OCI-LY7 (cell line): ENCODE measurements at regions not wholly inside any gene's neighbourhood (a gene's known extent, or its start where the extent isn't known, plus 50 kb on each side); places are given as distances from the start of the nearest gene placed in this dataset.
"Not testable (repeated sequence)": the region's sequence is repeated elsewhere in the genome, so short reads cannot be mapped to it uniquely, and the experiment has no call there.

ENCODE experiments used
- BruUV-seq: library from RNA; stranded (reverse); fragments of 400-500 nt; replicated peaks from 2 replicates; lab custom pipeline; 2021; lab: Mats Ljungman, UMichigan
- CTCF ChIA-PET: fragments of 300-600 bp; sonication (Branson Sonifier 250); formaldehyde crosslinking; loops from one replicate; lab custom pipeline; 2022; ENCODE audit warnings: antibody characterized with exemption; ENCODE audit not compliant: unreplicated experiment; lab: Charles Lee
- POLR2A ChIA-PET: fragments of 300-600 bp; sonication (Branson Sonifier 250); formaldehyde crosslinking; loops from one replicate; lab custom pipeline; 2022; ENCODE audit warnings: antibody characterized with exemption; lab: Charles Lee
- DNase-seq: peaks from one replicate; pipeline ENCODE4 v3.0.0-alpha.2; 2015; ENCODE audit warnings: low spot score
- H2AFZ ChIP-seq: fragments of 200-600 bp; sonication (generic), shearing (Covaris generic); 2 replicates; pipeline ENCODE4 v1.6.1; 2014; ENCODE audit warnings: mild to moderate bottlenecking, antibody characterized with exemption, low read length, moderate library complexity
- H3K27ac ChIP-seq: fragments of 200-600 bp; sonication (generic); 2 replicates; pipeline ENCODE4 v1.5.1; 2014; ENCODE audit warnings: mixed run types, low read depth, mild to moderate bottlenecking, moderate library complexity, low read length, inconsistent platforms; ENCODE audit not compliant: poor library complexity, severe bottlenecking
- H3K36me3 ChIP-seq: fragments of 200-600 bp; sonication (generic); 2 replicates; pipeline ENCODE4 v1.6.1; 2014; ENCODE audit warnings: mild to moderate bottlenecking, antibody characterized with exemption, low read length, moderate library complexity, mixed read lengths; ENCODE audit not compliant: insufficient read depth
- H3K4me1 ChIP-seq: fragments of 200-600 bp; sonication (generic); 2 replicates; pipeline ENCODE4 v1.5.1; 2014; ENCODE audit warnings: mild to moderate bottlenecking, low read length; ENCODE audit not compliant: insufficient read depth, poor library complexity, severe bottlenecking
- H3K4me2 ChIP-seq: fragments of 200-600 bp; sonication (generic); 2 replicates; pipeline ENCODE4 v1.6.1; 2014; ENCODE audit warnings: mild to moderate bottlenecking, low read length
- H3K4me3 ChIP-seq: fragments of 200-600 bp; sonication (generic); 2 replicates; pipeline ENCODE4 v1.5.1; 2014; ENCODE audit warnings: mild to moderate bottlenecking, low read depth, low read length; ENCODE audit not compliant: poor library complexity, severe bottlenecking
- H3K79me2 ChIP-seq: fragments of 200-600 bp; sonication (generic); 2 replicates; pipeline ENCODE4 v1.6.1; 2016; ENCODE audit warnings: low read depth, mild to moderate bottlenecking, low read length, moderate library complexity, mixed read lengths; ENCODE audit not compliant: insufficient read depth
- H3K9me2 ChIP-seq: fragments of 200-600 bp; sonication (generic); 2 replicates; pipeline ENCODE4 v1.6.1; 2016; ENCODE audit warnings: mild to moderate bottlenecking, low read length, mixed read lengths; ENCODE audit not compliant: insufficient read depth
- H3K9me3 ChIP-seq: fragments of 200-600 bp; sonication (generic); 2 replicates; pipeline ENCODE4 v1.6.1; 2014; ENCODE audit warnings: mild to moderate bottlenecking, mixed run types, low read length, mixed read lengths
- H4K20me1 ChIP-seq: fragments of 200-600 bp; sonication (generic); 2 replicates; pipeline ENCODE4 v1.6.1; 2014; ENCODE audit warnings: mild to moderate bottlenecking, antibody characterized with exemption, low read length, moderate library complexity, mixed read lengths; ENCODE audit not compliant: insufficient read depth
- CTCF ChIP-seq: fragments of 200-600 bp; sonication (generic); conservative IDR thresholded peaks from 2 replicates; pipeline ENCODE4 v1.5.1; 2014; ENCODE audit warnings: mild to moderate bottlenecking, antibody characterized with exemption, low read length, moderate library complexity, mixed read lengths
- EZH2phosphoT487 ChIP-seq: fragments of 200-600 bp; sonication (generic); IDR thresholded peaks from 2 replicates; pipeline ENCODE4 v1.6.1; 2018; ENCODE audit warnings: low read depth, borderline replicate concordance, mild to moderate bottlenecking, mixed run types, antibody characterized with exemption, low read length, moderate library complexity, mixed read lengths
- intact Hi-C: fragments of 100-400 bp; cut with micrococcal nuclease; formaldehyde crosslinking; loops from one replicate; pipeline ENCODE4 v1.10.0; 2022; ENCODE audit not compliant: unreplicated experiment

DNA sequence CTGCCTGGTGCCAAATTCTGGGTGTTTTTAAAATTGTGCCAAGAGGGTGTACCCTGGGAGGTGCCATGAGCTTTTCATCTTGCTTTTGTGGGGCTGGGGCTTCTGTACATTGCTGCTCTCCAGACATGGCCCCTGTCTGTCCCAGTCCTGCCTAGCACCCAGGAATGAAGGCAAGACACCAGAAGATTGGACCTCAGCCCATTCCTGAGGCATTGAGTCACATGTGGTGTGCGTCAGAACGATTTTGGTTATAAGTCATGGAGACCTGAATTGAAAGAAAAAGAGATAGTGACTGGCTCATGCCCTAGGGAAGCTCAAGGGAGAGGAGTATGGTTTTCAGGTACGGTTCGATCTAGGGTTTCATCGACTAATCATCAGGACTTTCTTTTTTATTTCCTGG, 493.2 kb downstream of the TYW1 start:
- Histone ChIP-seq H4K20me1 (no peaks in the 10 kb centered on the region), H3K9me2 (no peaks in the 10 kb centered on the region), H3K36me3 (no peaks in the 10 kb centered on the region), H3K27ac (no peak overlapping the region), H3K4me2 (no peak overlapping the region), H3K4me3 (no peak overlapping the region), H3K79me2 (no peaks in the 10 kb centered on the region), H3K9me3 (no peaks in the 10 kb centered on the region), H3K4me1 (no peaks in the 10 kb centered on the region), H2AFZ (no peak overlapping the region)
- CTCF ChIA-PET, result no interaction called here
- POLR2A ChIA-PET, result no interaction called here
- BruUV-seq, result no TSS peak
- no peak for TF ChIP-seq EZH2phosphoT487
- no peak for TF ChIP-seq CTCF
- intact Hi-C loops, result loop anchor here (10.0 kb wide), 1 partner anchor 115 kb away; no protein-coding TSS in a partner anchor
- no peak for DNase-seq

- H3K4me3 ChIP-seq, result no peak overlapping the region
- POLR2A ChIA-PET, result no interaction called here
- no peak overlapping the region for H3K27ac ChIP-seq
- TF ChIP-seq EZH2phosphoT487 (no peak), CTCF (no peak)
- CTCF ChIA-PET, result no interaction called here
- DNase-seq, result no peak
- H3K9me3 ChIP-seq, result no peaks in the 10 kb centered on the region
- no TSS peak for BruUV-seq
- intact Hi-C loops, result no loop called here
- no peak overlapping the region for H3K4me2 ChIP-seq
- H3K36me3 ChIP-seq, result no peaks in the 10 kb centered on the region
- H4K20me1 ChIP-seq, result no peaks in the 10 kb centered on the region
- H3K79me2 ChIP-seq, result no peaks in the 10 kb centered on the region
- no peak overlapping the region for H2AFZ ChIP-seq
- H3K4me1 ChIP-seq, result no peaks in the 10 kb centered on the region
- no peaks in the 10 kb centered on the region for H3K9me2 ChIP-seq
Observed at GRCh38 chr7:67493366-67493765, 496.7 kb downstream of the TYW1 start.

- Histone ChIP-seq H3K79me2 (no peaks in the 10 kb centered on the region), H3K4me2 (no peak overlapping the region), H3K9me3 (no peaks in the 10 kb centered on the region), H3K4me1 (no peaks in the 10 kb centered on the region), H3K4me3 (no peak overlapping the region), H3K9me2 (no peaks in the 10 kb centered on the region), H2AFZ (no peak overlapping the region), H3K36me3 (no peaks in the 10 kb centered on the region), H4K20me1 (no peaks in the 10 kb centered on the region), H3K27ac (no peak overlapping the region)
- TF ChIP-seq EZH2phosphoT487, result no peak
- TF ChIP-seq CTCF, result no peak
- DNase-seq, result no peak
- intact Hi-C loops, result no loop called here
- ChIA-PET POLR2A (no interaction called here), CTCF (no interaction called here)
- no TSS peak for BruUV-seq
Observed at GRCh38 chr7:67496589-67496988, 500.0 kb downstream of the TYW1 start.

DNA sequence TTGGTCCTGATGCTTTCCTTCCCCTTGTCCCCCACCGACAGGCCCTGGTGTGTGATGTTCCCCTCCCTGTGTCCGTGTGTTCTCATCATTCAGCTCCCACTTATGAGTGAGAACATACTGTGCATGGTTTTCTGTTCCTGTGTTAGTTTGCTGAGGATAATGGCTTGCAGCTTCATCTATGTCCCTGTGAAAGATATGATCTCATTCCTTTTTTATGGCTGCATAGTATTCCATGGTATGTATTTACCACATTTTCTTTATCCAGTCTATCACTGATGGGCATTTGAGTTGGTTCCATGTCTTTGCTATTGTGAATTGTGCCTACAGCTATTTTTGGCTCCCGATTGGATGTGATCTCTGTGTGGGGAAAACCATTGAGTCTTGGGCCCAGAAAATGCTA, 501.3 kb downstream of the TYW1 start:
- H3K79me2 ChIP-seq, DNase-seq, BruUV-seq, H3K9me3 ChIP-seq, H3K9me2 ChIP-seq, intact Hi-C loops, H4K20me1 ChIP-seq, H3K36me3 ChIP-seq, H3K4me2 ChIP-seq, H3K4me1 ChIP-seq, POLR2A ChIA-PET, CTCF ChIA-PET, H2AFZ ChIP-seq, H3K27ac ChIP-seq, H3K4me3 ChIP-seq: not testable (repeated sequence)
